GM21515 (cell line): ENCODE measurements at regions not wholly inside any gene's neighbourhood (a gene's known extent, or its start where the extent isn't known, plus 50 kb on each side); places are given as distances from the start of the nearest gene placed in this dataset.
"Not testable (repeated sequence)": the region's sequence is repeated elsewhere in the genome, so short reads cannot be mapped to it uniquely, and the experiment has no call there.

Experiments
- ATAC-seq: cut with Tn5 transposase; IDR thresholded peaks from one replicate; pipeline ENCODE4 v1.9.1; 2021; ENCODE audit not compliant: unreplicated experiment

DNA sequence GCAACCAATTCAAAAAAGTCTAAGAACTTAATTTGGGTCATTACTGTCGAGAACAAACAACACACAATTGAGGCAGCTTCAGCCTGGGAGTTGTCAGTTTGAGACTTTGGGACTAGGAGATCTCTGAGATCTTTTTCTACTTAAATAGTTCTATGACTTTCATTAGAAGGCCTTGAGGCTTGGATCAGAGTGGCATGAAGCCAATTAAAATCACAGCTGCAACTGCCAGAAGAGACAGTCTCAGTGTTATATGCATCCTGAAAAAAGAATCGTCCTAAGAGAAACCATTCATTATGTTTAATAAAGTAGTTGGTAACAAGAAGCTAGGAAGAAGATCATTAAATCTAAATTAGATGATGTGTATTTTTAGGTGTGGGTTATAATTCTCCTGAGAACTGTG is 170.8 kb upstream of the RASSF8 start:
- no peak for ATAC-seq

DNA sequence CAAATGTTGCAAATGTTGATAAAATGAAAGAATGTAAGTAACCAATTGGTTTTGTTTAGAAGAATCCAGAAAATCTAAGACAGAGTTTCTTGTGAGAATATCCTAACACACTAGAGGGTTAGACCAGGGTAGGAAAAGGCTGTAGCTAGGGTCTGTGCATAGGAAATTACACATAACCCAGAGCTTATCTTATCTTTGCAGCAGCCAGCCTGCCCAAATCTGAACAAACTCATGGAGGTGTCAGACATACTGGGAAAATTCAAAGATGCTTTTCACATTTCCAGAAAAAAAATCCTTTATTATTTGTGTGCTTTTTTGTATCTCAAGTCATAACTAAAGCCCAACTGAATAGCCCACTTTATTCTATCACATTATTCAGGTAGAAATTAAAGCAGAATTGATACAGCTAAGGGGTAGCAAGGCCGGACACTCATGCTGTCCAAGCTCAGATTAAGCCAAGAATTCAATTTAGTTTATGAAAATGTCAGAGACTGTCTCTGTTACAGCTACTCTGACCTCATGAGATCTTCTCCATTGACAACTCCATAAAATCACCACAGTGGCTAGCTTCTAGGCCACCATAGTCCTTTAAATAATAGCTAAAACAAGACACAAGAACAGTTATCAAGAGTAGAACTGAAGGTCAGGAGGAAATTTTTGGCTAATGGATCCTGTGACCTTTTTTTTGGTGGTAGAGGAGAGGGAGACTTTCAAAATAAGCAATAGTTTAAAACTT is 169.6 kb upstream of the RASSF8 start:
- ATAC-seq: no peak

DNA sequence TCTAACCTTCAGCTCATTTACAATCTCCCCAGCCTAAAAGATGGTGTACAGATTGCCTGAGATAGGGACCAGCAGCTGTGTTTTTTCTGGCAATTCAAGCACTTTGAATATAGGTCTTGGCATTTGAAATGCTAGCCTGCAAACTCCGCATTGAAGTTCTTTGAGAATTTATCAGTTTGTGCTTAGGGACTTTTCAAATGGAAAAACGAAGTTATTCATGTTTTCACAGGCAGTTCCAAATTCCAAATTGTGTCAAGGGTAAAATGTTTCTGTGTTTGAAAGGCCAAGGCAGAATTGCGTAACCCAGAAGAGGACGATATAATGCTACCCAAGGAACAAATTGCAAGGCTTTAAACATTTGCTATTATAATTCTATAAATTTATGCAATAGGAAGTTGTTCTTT is 168.9 kb upstream of the RASSF8 start:
- no peak for ATAC-seq

DNA sequence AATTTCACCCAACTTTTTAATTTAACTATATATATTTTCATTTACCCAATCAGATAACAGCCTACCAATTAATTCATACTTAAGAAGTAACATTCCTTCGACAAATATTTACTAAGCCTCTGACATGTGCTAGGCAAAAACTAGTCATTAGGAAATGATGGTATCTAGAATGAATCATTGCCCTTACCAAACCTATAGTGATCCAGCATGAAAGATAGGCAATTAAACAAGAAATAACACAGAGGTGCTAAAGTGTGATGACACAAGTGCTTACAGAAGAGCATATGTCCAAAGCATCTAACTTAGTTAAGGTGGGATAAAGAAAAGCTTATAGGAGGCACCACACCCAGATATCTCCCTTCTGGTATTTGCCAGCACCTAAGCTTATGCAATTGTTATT is 166.5 kb upstream of the RASSF8 start:
- ATAC-seq: no peak

DNA sequence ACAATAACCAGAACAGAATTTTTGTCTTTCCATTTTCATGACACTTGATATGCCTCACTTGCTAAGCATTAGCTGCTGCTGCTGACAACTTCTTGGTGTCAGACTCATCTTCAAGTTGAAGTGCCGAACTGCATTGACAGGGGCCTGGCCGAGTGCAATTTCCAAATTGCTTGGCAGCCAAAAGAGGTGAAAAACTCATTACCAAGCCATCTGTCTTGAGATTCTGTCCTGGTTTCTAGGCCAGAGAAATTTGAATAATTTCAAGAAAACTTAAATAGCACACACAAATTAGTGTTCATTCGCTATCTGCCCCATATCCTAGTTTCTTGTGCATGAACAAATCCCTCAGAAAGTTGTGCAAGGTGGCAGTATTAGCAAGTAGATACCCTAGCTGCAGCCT is 165.3 kb upstream of the RASSF8 start:
- ATAC-seq: no peak

DNA sequence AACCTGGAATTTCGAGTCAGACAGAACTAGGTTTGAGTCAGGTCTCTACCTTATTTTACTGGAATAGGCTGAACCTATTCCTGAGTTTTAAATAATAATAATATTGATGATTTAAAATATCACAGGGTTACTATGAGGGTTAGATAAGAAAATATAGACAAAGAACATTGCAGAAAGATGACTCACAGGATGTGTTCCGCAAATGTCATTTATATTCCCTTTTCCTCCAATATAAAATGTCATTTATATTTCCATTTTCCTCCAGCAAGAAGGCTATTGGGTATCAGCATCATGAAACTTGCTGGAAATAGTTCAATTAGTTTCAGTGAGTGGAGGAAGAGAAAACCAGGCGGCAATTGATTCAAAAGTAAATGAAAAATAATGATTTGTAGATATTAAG is 163.9 kb upstream of the RASSF8 start:
- no peak for ATAC-seq

DNA sequence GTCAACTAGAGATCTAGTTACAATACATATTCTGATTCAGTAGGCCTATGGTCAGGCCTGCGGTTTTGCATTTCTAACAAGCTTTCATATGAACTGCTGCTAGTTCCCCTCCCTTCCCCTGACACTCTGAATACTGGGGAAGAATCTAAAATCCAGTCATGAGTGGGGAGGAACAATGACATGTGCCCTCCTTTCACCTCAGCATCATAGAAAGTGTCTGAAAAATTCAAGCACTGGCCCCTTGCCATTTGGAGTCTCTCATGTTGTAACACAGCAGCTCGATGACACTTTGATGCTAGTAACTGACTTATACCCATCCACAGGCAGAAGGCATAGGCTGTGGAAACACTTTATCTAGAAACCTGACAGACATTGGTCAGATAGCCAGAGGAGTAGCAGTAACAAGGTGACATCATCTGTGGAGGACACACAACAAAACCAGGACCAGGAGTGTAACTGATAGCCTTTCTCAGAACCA is 161.9 kb upstream of the RASSF8 start:
- ATAC-seq: no peak

DNA sequence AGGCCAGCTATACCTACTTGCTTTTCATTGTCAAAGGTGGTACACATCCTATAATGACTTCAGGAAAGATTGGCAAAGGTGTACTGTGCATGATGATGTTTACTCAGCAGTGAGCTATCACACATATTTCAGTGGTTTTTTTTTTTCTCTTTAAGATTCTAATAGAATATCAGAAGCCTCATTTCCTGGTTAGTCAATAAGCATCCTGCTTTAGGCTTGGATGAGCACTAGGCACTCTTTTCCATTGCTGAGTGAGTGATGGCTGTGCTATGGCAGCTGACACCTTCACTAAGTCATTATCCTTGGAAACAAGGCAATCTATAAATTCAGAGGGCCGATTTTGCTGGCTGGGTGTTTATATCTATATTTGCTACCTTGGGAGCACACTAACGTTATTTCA is 161.1 kb upstream of the RASSF8 start:
- no peak for ATAC-seq

DNA sequence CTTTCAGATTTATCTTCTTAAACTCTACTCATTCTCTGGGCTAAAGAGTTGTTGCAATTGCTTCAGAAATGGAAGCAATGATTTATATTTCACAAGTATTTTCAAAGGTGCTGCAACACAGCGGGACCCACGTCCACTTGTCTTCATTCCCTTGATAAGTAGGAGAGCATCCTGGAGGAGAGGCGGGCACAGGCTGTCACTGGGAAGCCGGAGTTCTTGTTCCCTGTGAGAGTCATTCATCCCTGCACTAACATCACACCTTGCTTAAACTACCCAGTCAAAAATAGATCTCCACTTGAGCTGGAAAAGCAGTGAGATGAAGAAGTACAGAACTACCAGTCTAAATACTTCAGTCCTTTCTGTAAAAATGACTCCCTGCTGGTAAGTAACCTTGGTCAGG is 160.5 kb upstream of the RASSF8 start:
- ATAC-seq: no peak

DNA sequence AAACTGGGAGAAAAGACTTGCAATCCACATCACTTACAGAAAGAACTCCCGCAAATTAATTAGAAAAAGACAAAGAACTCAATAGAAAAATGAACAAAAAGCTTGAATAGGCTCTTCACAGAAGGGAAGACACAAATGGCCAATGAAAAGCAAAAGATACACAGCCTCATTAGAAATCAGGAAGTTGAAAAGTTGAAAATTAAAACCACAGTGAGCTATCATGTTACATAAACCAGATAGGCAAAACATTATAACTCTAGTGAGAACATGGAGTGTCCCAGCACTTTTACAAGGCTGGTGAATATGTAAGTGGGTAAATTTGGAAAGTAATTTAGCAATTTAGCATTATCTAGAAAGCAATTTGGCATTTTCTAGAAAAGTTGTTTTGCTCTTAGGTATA is 158.4 kb upstream of the RASSF8 start:
- ATAC-seq: no peak

DNA sequence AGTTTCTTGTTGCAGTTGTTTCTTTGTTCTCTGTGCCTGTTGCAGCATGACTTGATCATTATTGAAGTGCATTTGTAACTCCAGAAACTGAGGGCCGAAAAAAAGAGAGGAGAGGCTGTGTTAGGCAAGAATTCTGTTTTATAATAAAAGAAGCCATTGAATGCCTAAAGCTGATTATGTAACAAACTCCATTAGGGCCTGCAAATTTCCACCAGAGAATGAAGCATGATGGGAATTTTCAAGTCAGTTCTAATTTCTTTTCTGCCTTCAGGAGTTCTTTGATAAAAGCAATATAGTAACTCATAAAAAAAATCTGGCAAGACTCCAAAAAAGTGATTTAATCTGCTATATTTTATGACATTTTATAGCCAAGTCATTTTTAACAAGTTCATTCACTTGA is 156.7 kb upstream of the RASSF8 start:
- no peak for ATAC-seq

DNA sequence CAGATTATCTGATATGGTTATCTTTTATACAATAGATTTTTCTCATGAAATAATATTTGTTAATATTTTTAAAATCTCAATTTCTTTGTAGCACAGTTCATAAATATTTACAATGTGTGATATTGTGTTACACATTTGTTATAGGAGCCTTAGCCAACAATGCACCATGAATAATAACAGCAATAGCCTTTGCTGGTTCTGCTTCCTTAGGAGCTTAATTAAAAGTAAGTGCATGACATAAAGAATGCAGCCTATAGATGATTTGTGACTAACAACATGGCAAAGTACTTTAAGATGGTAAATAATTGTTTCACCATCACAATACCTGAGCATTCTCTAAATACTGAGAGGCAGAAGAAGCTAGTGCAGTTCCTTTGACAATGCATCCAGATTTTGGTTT is 156.3 kb upstream of the RASSF8 start:
- ATAC-seq: no peak

DNA sequence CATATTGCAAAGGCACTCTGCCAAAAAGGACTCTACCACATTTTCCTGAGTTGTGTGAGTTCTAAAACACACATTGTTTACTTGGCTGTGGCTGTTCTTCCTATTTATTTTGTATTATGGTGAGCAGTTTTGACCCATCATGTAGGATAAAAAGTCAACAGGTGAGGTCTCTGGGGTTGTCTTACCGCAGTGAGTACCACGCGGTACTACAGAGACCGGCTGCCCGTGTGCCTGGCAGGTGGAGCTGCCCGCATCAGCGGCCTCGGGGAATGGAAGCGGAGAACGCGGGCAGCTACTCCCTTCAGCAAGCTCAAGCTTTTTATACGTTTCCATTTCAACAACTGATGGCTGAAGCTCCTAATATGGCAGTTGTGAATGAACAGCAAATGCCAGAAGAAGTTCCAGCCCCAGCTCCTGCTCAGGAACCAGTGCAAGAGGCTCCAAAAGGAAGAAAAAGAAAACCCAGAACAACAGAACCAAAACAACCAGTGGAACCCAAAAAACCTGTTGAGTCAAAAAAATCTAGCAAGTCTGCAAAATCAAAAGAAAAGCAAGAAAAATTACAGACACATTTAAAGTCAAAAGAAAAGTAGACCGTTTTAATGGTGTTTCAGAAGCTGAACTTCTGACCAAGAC is 155.3 kb upstream of the RASSF8 start:
- ATAC-seq: not testable (repeated sequence)

DNA sequence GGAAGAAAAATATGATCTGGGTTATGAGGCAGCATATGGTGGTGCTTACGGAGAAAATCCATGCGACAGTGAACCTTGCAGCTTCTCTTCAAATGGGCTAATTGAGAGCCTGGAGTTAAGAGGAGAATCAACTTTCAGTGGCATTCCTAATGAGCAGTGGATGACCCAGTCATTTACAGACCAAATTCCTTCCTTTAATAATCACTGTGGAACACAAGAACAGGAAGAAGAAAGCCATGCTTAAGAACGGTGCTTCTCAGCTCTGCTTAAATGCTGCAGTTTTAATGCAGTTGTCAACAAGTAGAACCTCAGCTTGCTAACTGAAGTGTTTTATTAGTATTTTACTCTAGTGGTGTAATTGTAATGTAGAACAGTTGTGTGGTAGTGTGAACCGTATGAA is 154.2 kb upstream of the RASSF8 start:
- ATAC-seq: not testable (repeated sequence)

DNA sequence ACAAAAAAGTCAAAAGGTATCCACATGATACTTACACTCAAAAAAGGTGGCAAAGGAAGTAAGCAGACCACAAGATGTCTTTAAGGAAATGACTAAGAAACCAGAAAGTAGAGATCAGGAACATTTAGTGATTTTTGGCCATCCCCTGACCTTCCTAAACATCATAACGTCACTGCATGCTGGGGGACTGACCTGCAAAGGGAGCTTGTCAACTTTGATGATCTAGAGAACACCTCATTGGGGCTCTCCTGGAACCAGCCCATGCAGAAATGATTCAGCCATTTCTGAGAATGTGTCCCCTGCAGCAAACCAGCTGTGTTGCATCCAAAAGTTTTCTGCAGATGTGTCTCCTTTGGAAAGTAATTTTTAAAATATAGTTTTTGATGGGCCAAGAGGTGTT is 152.2 kb upstream of the RASSF8 start:
- ATAC-seq: no peak

DNA sequence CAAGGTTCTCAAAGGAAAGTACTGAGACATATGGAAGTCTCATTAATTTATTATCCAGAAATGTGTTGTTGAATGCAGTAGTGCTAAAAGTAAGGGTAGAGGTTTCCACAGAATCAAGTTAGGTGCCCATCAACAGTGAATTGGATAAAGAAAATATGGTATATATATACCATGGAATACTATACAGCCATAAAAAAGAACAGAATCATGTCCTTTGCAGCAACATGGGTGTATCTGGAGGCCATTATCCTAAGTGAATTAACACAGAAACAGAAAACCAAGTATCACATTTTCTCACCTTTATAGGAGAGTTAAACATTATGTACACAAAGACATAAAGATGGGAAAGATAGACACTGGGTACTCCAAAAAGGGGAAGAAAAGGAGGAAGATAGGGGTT is 149.9 kb upstream of the RASSF8 start:
- no peak for ATAC-seq

DNA sequence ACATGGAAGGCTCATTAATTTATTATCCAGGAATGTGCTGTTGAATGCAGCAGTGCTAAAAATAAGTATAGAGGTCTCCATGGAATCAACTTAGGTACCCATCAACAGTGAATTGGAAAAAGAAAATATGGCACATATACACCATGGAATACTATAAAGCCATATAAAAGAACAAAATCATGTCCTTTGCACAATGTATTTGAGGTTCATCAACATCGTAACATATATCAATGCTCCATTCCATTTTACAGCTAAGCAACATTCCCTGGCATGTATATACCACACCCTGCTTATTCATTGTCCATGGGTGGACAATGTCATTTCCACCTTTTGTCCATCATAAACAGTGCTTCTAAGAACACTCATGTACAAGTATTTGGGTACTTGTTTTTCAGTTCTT is 147.8 kb upstream of the RASSF8 start:
- ATAC-seq: no peak

DNA sequence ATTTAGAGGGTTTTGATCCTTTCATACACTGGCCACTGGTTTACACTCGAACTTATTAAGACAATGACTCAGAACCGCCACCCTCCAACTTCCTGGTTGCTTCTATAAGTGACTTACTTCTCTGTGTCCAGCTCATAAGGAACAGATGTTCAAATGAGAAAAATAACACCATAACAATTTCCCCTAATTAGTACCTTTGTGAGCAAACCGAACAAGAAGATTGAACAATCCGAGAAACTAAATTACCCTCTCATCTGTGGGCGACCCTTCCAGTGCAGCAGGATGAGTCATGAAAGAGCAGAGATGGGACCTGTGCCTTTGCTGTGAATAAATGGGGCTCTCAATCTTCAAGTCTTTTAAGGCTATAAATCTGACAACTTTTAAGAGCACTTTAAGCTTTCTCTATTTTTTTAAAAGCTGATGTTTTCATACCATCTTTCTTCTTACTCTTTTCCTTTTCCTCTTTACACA is 146.8 kb upstream of the RASSF8 start:
- peak; percentile 61 for ATAC-seq

DNA sequence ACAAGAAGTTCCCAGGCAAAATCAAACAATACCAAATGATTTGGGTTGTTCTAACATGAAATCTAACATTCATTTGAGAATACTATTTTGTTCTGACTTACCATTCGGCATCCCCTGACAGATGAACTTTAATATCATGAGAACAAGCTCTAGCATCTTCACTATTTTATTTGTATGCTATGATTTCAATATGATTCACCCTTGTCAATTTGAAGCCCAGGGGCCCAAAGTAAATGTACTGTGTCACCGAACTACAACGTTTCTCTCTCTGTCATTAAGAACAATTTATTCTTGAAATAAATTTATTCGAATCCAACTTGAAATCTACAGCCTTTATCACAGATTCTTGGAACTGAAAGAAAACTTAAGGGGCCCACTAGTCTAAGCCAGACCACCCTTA is 146.2 kb upstream of the RASSF8 start:
- ATAC-seq: no peak

DNA sequence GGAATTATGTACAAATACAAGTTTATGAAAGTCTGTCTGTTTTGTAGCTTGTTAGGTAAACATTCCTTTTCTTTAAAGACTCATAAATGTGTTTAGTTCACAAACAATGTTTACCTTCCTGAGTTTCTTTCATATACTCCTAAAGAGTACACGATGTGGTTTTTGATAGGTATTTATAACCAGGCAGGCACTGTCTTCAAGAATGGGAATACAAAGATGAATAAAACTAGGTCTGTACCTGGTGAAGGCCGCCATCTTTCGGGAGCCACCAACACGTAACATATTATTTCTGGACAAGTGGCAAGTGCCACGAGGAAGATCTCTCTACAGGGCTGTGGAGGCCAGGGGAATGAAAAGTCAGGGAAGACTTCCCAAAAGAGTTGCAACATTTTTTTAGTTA is 144.6 kb upstream of the RASSF8 start:
- ATAC-seq: no peak

DNA sequence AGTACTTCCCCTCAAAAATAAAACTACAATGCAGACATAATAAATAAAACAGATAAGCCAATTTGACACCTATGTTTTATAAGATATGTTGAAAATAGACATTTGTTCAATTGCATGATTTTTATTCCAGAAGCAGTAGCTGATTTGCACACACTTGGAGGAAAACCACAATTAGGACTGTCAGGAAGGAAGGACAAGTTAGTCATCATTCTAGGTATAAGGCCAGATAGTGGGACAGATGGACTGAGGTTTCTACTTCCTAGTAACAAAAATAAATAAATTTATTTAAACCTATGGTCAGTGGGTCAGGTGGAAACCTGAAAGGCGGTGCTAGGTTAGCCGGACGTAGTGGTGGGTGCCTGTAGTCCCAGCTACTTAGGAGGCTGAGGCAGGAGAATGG is 141.8 kb upstream of the RASSF8 start:
- ATAC-seq: no peak

DNA sequence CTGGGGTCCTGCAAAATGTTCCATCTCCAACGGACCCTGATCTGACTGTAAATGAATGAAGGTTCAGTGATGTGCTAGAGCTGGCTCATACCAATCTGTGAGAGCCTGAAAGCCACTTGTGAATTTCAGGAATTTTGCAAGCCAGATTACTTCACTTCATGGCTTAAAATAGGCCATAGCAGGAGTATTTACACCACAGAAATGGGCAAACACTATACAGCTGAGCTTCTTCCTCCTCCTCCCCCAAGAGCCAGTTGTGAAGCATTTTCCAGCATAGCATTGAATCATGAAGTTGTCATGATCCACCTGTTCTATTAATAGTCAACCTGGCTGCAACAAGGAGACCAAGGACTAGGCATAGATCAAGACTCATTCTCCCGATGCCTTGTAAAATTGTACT is 141.3 kb upstream of the RASSF8 start:
- no peak for ATAC-seq
